GM12875 (cell line): ENCODE measurements at regions not wholly inside any gene's neighbourhood (a gene's known extent, or its start where the extent isn't known, plus 50 kb on each side); places are given as distances from the start of the nearest gene placed in this dataset.

Experiments used
- H3K4me3 ChIP-seq: one replicate; pipeline ENCODE4 v1.5.1; 2011; ENCODE audit warnings: low read depth, low read length, control low read depth
- TF ChIP-seq, protein P1 (sequence below): IDR thresholded peaks from 2 replicates; pipeline ENCODE4 v1.5.1; 2011; ENCODE audit warnings: low read depth, mild to moderate bottlenecking, control low read depth, inconsistent platforms, low read length, moderate library complexity, borderline replicate concordance; ENCODE audit not compliant: insufficient read depth

DNA sequence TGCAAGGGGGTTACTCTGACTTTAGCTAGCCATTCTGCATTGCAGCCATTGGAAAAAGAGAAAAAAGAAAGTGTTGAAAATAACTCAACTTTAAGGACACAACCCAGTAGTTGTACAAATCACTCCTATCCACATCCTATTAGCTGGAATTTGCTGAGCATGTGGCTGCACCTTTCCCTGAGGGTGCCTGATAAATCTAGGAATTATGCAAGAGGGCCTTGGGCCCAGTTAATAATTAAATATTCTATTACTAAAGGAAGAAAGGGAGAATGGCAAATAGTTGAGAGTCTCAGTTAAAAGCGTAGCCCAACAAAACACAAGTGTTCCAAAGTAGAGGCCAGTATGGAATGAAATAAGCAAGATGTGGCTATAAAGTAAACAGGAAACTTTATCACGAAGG lies 200.9 kb upstream of the CNTNAP2 start:
- TF ChIP-seq, protein P1, sequence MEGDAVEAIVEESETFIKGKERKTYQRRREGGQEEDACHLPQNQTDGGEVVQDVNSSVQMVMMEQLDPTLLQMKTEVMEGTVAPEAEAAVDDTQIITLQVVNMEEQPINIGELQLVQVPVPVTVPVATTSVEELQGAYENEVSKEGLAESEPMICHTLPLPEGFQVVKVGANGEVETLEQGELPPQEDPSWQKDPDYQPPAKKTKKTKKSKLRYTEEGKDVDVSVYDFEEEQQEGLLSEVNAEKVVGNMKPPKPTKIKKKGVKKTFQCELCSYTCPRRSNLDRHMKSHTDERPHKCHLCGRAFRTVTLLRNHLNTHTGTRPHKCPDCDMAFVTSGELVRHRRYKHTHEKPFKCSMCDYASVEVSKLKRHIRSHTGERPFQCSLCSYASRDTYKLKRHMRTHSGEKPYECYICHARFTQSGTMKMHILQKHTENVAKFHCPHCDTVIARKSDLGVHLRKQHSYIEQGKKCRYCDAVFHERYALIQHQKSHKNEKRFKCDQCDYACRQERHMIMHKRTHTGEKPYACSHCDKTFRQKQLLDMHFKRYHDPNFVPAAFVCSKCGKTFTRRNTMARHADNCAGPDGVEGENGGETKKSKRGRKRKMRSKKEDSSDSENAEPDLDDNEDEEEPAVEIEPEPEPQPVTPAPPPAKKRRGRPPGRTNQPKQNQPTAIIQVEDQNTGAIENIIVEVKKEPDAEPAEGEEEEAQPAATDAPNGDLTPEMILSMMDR: no peak
- no peak overlapping the region for H3K4me3 ChIP-seq

DNA sequence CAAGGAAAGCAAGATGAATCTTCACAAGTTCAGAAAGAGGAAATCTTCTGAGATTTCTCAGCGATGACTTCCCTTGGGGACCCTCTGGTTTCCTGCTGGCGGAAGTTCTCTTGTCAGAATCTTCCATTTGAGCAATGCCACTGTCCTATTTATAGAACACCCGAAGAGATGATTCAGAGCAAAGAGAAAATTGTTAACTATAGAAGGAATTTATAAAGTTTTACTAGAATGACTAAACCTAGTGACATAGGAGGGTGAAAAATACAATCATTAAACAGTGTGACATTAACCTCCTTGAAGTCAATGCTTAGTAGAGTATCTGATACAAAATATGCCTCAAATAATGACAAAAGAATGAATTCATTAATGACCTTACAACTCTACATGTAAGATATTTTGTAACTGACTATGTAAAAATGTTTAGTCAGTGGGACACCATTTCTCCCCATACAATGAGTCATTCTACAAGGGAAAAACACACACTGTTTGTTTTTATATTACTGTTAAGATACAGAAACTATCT lies 206.5 kb upstream of the CNTNAP2 start:
- H3K4me3 ChIP-seq: no peak overlapping the region
- TF ChIP-seq, protein P1: no peak

DNA sequence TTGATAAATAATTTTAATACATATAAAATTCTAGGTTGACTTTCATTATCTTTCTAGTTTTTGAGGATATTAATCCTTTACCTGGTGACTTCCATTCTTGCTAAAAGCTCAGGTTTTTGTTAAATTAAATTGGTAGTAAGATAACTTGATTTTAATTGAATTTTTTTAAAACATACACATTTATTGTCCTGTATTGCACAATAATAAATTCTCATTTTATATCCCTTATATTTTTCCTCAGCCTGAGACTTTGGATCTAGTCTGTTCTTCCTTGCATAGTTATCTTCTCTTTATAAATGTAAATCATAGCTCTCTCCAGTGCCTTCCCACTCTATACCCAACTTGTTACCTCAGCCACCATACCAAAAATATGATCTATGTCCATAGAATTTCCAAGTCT lies 212.9 kb upstream of the CNTNAP2 start:
- no peak overlapping the region for H3K4me3 ChIP-seq
- TF ChIP-seq, protein P1: no peak

DNA sequence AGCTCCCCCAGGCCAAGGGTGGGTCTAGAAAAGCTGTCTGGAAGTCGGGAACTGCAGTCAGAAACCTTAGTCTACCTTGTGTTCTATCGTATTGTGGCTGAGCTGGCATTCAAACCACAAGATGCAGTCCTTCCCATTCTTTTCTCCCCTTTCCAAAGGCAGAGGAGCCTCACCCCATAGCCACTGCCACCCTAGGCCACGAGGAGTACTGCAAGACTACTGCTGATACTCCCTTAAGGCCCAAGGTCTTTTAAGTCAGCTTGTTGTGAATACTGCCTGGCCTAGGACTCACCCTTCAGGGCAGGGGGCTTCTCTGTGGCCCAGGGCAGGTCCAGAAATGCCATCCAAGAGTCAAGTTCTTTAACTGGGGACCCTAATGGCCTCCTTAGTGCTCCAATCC lies 214.5 kb upstream of the CNTNAP2 start:
- TF ChIP-seq, protein P1: 0 out of 2 replicates have a peak, but pooled peaks have one; percentile 5
- no peak overlapping the region for H3K4me3 ChIP-seq

DNA sequence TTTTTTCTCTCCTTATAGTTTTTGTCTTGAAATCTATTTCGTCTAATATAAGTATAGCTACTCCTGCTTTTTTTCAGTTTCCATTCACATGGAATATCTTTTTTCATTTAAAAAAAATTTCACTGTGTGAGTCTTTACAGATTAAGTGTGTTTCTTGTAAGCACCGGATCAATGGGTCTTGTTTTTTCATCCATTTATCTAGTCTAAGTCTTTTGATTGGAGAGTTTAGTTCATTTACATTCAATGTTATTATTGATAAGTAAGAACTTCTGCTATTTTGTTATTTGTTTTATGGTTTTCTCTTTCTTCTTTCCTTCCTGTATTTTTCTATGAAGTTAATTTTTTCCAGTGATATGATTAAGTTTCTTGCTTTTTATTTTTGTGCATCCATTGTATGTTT lies 216.7 kb upstream of the CNTNAP2 start:
- TF ChIP-seq, protein P1: no peak
- no peak overlapping the region for H3K4me3 ChIP-seq

DNA sequence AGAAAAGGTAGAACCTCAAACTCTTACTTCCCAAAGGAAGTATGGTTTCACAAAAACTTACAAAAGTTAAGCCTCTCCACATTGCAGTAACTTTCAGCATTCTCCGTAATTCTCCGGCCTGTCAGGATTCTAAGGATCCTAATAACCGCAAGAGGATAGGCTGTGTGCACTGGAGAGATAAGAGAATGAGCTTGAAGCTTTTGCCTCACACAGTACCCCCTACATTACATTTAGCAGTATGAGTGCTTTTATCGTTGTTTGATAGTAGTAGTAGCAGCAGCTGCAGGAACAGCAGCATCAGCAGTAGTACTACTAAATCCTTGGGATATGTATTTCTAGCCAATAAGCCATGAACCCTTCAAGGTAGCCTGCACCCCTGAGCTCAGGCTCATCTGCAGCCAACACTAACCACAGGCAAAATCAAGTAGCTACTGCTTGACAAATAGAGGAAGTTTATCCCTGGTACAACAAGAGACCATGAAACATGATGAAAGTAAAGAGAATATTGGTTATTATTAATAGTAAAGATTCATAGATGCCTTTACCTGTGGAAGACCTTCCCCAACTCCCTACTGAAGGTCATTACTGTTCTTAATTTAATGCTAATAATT lies 222.6 kb upstream of the CNTNAP2 start:
- H3K4me3 ChIP-seq: no peak overlapping the region
- TF ChIP-seq, protein P1: no peak
